HG03565 (cell line): ENCODE measurements at regions not wholly inside any gene's neighbourhood (a gene's known extent, or its start where the extent isn't known, plus 50 kb on each side); places are given as distances from the start of the nearest gene placed in this dataset.

Experiments used
- ATAC-seq: cut with Tn5 transposase; IDR thresholded peaks from one replicate; pipeline ENCODE4 v1.9.1; 2021; ENCODE audit warnings: mild to moderate bottlenecking, moderate library complexity; ENCODE audit not compliant: unreplicated experiment

DNA sequence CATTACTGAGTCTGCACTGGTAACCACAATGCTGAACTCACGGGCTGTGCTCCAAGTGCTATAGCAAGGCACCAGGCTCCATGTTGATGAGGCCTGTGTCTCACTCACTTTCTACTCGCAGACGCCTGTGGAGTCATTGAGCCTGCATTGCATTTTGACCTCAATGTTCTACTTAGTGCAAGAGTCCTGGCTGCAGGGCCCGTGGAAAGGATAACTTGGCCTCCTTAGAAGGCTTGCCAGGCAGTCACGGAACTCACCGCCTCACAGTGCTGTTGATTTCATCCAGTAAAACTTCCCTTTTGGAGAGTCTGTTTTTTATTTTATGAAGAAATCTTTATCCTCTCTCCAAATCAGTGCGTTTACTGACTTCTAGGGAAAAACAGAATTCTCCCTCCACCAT is 290.4 kb downstream of the RNF144A start:
- no peak for ATAC-seq

DNA sequence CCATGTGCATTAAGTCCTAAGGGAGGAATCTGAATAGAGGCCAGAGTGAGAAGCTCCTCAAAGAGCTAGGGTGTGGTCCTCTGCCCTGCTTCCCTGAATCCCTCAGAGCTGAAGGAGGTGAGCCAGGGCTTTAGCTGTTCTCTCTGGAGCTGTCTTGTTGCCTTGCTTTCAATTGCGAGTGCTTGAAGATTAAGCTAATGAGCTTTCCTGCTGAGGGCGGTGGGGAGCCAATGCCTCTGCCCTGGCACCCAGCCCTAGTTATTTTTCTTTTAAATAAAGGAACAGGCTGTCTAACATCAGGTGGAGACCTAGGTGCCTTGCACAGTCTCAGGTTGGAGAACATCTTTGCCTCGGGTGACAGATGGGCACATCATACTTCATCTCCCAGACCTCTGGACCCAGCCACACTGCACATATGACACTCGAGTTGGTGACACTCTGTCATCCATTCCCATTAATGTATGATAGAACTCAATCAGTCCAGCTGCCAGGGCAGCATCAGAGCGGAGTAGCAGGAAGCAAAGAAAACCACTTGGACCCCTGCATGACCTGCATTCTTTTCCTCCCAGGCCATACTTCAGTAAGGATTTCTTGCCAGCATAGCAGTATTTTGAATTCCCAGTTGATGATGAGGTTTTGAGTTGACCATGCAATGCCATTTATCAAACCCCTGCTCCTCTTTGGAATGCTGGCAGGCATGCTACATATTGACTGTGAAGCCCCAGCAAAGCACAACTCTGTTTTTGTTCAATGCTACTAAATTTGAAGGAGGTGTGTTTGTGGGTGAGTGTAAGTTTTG is 292.7 kb downstream of the RNF144A start:
- no peak for ATAC-seq

DNA sequence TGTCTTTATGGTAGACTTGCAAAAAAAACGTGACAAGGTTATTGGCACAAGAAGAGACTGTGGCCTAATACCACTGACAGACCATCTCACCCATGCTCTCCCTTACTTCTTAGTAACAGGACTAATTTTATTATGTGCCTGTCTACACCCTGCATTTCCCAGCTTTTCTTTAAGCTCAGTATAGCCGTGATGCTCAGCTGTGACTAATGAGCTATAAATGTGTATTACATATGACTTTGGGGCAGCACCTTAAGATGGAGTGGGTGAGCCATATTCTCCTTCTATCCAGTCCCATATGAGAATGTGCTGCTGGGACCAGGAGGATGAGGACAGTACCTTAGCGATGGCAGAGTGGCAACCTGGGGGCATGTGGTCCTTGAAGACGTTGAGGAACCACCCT is 293.5 kb downstream of the RNF144A start:
- no peak for ATAC-seq

- no peak for ATAC-seq
These were observed 308.6 kb downstream of the RNF144A start for GRCh38 chr2:7225848-7226247.

DNA sequence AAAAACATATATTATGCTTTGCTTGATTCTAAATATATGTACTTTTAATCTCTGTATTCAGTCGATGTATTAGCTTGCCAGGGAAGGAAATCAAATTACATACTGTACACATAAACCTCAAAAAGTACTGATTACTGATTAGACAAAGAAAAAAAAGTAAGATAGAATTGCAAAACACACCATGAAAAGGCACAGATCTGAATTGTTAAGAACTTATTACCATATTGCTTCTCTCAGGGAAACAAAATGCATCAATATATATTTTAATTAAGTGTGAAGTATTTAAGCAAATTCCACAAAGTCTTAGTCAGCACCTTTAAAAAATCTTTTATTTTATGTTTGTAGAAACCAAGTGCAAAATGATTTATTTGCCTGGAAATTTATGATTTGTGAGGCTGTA is 309.3 kb downstream of the RNF144A start:
- no peak for ATAC-seq

DNA sequence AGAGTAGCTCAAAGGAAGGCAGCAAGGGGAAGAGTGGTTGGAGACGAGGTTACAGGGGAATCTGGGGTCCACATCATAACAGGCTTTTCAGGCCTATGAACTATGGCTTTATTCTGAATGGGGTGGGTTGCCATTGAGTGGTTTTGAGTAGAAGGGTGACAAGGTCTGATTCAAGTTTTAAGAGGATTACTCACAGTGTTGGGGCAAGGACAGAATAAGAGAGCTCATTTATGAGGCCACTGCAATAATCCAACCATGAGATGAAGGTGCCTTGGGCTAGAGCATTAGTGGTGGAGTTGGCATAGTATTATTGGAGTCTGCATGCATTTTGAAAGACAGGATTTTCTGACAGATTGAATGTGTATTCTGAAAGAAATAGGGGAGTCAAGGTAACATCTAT is 315.9 kb downstream of the RNF144A start:
- no peak for ATAC-seq

DNA sequence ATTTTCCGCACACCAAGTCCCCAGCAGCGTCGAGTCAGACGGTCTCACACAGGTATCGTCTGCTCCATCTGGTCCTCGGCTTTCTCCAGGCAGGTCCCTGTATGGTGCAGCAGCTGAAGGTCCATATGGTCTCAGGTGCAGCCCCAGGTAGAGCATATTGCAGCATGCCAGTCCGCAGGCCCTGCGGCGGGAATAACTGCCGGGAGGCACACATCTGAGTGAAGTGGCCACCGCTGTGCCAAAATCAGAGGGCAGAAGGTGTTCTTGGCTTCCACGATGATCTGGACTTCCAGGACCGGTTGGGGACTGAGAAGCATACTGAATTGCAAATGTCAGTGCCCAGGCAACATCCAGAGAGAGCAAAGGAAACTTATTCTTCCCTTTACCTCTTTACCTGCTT is 320.3 kb downstream of the RNF144A start:
- no peak for ATAC-seq

GRCh38 chr2:7239078-7239477 is 321.9 kb downstream of the RNF144A start:
- no peak for ATAC-seq

DNA sequence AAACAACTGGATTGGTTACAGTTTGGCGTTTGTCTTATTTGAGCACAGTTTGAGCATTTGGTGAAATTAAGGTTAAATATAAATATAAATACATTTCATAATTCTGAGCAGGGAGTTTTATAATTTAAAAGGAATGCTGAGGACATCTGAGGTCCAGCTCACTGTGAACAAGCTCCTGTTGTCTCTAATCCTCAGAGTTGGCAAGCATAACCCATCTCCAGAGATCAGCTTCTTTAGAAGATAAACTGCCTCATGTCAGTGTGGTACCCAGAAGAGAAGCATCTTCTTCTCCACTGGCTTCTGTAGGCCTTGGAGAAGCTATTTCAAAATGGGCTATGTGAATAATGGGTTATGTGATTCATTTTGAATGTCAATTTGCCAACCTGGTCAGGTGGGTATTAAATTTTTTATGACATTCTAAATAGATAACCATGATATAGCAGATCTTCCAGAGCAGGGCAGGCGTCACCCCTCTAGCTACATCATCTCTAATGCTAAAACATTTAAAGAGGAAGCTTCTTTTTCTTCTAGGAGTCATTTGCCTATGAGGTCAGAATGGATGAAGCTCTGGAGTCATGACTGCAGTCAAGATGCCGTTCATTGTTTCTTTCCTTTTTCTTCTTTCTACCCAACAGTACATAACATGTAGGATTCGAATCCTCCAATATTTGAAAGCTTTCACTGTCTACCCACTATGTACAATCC is 324.0 kb downstream of the RNF144A start:
- ATAC-seq, result no peak

GRCh38 chr2:7242189-7242867 is 325.1 kb downstream of the RNF144A start:
- ATAC-seq, result no peak

DNA sequence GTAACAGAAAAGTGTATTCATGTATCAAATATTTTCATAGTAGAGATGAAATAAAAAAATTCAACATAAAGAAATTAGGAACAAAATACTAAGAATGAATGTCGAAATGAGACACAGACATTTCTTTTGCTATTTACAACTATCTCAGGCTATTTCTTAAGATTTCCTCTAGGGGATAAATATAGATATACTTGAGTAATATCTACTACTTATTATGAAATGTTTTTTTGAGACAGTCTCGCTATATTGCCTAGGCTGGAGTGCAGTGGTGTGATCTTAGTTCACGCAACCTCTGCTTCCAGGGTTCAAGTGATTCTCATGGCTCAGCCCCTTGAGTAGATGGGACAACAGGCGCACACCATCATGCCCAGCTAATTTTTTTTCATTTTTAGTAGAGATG is 326.1 kb downstream of the RNF144A start:
- no peak for ATAC-seq

GRCh38 chr2:7256377-7256776 is 339.2 kb downstream of the RNF144A start:
- ATAC-seq, result no peak

- ATAC-seq, result no peak
These were observed 345.5 kb downstream of the RNF144A start for GRCh38 chr2:7262727-7263126.

GRCh38 chr2:7264791-7265190 is 347.6 kb downstream of the RNF144A start:
- no peak for ATAC-seq

- ATAC-seq, result no peak
These were observed 348.1 kb downstream of the RNF144A start for GRCh38 chr2:7265286-7265685.

DNA sequence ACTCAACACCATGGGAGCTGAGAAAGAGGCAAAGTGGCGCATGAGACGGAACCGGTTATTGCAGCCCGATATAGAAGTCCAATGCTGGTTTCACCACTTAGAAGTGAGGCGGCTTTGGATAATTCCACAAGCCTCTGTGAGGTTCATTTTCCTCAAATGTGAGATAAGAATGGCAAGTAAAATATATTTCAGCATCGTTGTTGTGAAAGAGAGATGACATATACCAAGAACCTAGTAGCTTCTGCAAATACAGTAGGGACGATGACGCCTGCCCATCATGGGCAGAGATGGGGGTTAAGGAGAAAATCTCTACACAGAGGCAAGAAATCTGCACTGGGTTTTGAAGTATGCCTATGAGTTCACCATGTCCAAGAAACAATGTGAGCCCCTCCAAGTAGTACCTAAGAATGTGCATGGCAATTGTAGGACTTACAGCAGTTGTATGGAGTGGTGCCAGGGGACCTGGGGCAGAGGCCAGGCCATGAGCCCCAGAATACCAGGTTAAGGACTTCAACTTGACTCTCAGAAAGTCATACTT is 352.0 kb downstream of the RNF144A start:
- no peak for ATAC-seq

- ATAC-seq, result no peak
These were observed 352.8 kb downstream of the RNF144A start for GRCh38 chr2:7270011-7270431.

DNA sequence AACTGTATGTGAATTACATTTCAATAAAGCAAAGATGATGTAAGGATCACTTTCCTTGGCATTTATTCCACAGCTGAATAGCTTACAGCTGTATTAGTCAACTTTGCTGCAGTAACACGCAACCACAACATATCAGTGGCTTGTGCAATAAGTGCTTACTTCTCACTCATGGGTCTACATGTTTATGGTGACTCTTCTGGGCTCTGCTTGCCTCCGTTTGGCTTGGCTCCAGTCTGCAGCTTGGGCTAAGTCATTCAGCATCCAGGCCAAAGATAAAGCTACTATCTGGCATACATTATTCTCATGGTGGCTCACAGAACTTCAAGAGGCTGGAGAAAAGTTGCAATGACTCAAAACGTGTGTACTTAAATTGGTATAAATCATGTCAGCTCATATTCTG is 355.0 kb downstream of the RNF144A start:
- no peak for ATAC-seq

GRCh38 chr2:7278984-7279383 is 361.8 kb downstream of the RNF144A start:
- ATAC-seq, result no peak

GRCh38 chr2:7279421-7279949 is 362.3 kb downstream of the RNF144A start:
- no peak for ATAC-seq

DNA sequence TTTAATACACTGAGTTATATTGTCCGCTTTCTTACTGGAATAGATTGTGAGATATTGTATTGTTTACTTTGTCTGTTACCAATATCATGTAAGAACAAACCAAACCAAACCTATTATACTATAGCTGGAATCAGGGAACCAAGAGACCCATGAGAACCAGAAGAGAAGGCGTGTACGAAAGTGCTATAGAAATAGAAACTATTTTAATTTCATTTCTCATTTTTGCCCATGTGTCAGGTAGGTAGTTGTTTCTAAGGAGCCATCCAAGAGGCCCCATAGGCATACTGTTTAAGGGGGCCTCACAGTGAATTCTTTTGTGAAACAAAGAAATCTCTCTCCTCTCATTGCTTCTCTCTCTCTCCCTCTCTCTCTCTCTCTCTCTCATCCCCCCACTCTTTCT is 363.6 kb downstream of the RNF144A start:
- ATAC-seq, result no peak
